NCI-H1436 treated with DMSO at 0.1 percent for 48 hours (cell line): ENCODE measurements at regions not wholly inside any gene's neighbourhood (a gene's known extent, or its start where the extent isn't known, plus 50 kb on each side); places are given as distances from the start of the nearest gene placed in this dataset.

Experiments
- DNase-seq: peaks from one replicate; lab custom pipeline; 2025; lab: John Stamatoyannopoulos, UW

- DNase-seq = no peak
These were observed 548.5 kb upstream of the NEGR1 start for GRCh38 chr1:72830606-72831390.

- no peak for DNase-seq
These were observed 544.9 kb upstream of the NEGR1 start for GRCh38 chr1:72827278-72827677.

- no peak for DNase-seq
These were observed 522.2 kb upstream of the NEGR1 start for GRCh38 chr1:72804541-72804940.

GRCh38 chr1:72781038-72781437 lies 498.7 kb upstream of the NEGR1 start:
- no peak for DNase-seq

- DNase-seq = no peak
These were observed 497.9 kb upstream of the NEGR1 start for GRCh38 chr1:72780212-72780611.

- no peak for DNase-seq
These were observed 495.6 kb upstream of the NEGR1 start for GRCh38 chr1:72777918-72778317.

- DNase-seq = no peak
These were observed 481.1 kb upstream of the NEGR1 start for GRCh38 chr1:72763481-72763880.

- no peak for DNase-seq
These were observed 477.1 kb upstream of the NEGR1 start for GRCh38 chr1:72759486-72759885.

GRCh38 chr1:72757843-72758242 lies 475.5 kb upstream of the NEGR1 start:
- DNase-seq = no peak

- DNase-seq = no peak
These were observed 463.1 kb upstream of the NEGR1 start for GRCh38 chr1:72745413-72745812.

- DNase-seq = no peak
These were observed 452.1 kb upstream of the NEGR1 start for GRCh38 chr1:72734415-72734814.

GRCh38 chr1:72724951-72725861 lies 442.9 kb upstream of the NEGR1 start:
- DNase-seq = no peak

GRCh38 chr1:72705921-72706320 lies 423.6 kb upstream of the NEGR1 start:
- no peak for DNase-seq

- DNase-seq = no peak
These were observed 422.6 kb upstream of the NEGR1 start for GRCh38 chr1:72704841-72705477.

- no peak for DNase-seq
These were observed 415.1 kb upstream of the NEGR1 start for GRCh38 chr1:72697410-72697809.

GRCh38 chr1:72693899-72694298 lies 411.6 kb upstream of the NEGR1 start:
- DNase-seq = no peak

GRCh38 chr1:72693376-72693775 lies 411.0 kb upstream of the NEGR1 start:
- no peak for DNase-seq

GRCh38 chr1:72690871-72691270 lies 408.5 kb upstream of the NEGR1 start:
- no peak for DNase-seq

GRCh38 chr1:72678683-72679082 lies 396.3 kb upstream of the NEGR1 start:
- DNase-seq = no peak

GRCh38 chr1:72670902-72671301 lies 388.6 kb upstream of the NEGR1 start:
- no peak for DNase-seq

GRCh38 chr1:72662918-72663317 lies 380.6 kb upstream of the NEGR1 start:
- no peak for DNase-seq

GRCh38 chr1:72650843-72651435 lies 368.6 kb upstream of the NEGR1 start:
- DNase-seq = no peak
